ENCODE measurements at regions not wholly inside any gene's neighbourhood (a gene's known extent, or its start where the extent isn't known, plus 50 kb on each side); places are given as distances from the start of the nearest gene placed in this dataset.
A peak's percentile ranks its signal among the peaks of the same experiment; 100 is the strongest.

DNA sequence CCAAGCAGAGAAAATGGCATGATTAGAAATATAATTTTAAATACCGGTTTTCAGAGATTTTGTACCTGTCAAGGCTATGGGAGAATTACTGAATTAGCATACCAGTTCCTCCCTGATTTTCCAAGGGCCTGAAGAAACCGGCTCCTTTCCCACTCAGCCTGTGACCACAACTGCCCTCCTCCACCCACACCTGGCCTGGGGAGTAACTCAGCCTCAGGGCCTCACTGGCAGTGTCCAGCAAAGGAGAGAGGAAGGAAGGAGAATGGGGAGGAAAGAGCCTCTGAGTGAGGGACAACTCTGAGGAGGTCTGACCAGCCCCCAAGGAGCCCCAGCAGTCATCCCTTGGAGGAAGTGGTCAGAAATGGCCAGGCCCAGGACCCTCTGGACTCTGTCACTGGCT lies 98.0 kb upstream of the LYZL2 start:
- in situ Hi-C loops (cut with MboI; ENCODE audit: low sequenced_read_pairs, unreplicated experiment) = loop anchor here (25.0 kb wide), 1 partner anchor 1085 kb away; no protein-coding TSS in a partner anchor
- DNase-seq (ENCODE audit: low spot score) = no peak
- TF ChIP-seq, protein P1, sequence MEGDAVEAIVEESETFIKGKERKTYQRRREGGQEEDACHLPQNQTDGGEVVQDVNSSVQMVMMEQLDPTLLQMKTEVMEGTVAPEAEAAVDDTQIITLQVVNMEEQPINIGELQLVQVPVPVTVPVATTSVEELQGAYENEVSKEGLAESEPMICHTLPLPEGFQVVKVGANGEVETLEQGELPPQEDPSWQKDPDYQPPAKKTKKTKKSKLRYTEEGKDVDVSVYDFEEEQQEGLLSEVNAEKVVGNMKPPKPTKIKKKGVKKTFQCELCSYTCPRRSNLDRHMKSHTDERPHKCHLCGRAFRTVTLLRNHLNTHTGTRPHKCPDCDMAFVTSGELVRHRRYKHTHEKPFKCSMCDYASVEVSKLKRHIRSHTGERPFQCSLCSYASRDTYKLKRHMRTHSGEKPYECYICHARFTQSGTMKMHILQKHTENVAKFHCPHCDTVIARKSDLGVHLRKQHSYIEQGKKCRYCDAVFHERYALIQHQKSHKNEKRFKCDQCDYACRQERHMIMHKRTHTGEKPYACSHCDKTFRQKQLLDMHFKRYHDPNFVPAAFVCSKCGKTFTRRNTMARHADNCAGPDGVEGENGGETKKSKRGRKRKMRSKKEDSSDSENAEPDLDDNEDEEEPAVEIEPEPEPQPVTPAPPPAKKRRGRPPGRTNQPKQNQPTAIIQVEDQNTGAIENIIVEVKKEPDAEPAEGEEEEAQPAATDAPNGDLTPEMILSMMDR (IDR thresholded peaks at IDR 0.05; ENCODE audit: borderline replicate concordance, control extremely low read depth, extremely low read depth, insufficient read depth, missing control alignments) = no peak

DNA sequence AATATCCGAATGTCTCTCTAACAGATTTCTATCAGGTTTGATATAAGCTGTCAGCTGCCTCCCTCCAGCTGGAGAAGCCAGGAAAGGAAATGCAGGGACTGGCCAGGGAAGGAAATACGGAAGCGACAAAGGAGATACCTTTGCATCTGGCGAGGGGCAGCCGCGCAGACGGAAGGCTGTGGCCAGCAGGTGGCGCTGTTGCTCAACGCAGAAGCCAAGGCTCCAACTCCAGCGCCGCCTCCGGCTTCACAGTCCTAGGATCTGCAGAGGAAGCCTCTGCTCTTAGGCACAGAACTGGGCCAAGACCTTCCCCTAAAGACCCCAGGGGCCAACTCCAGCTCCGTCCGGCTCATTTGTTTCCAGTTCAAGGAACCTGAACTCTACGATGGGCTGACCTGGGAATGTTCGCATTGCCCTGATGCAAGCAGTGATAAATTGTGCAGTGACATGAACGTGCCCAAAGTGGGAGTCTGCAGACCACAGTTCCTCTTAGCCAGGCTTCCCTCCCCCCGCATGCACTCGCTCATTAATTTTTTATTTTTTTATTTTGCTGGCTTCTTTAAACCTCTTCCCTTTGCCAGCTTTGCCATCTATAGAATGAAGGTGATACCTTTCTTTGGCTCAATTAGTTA lies 97.3 kb upstream of the LYZL2 start:
- TF ChIP-seq, protein P1 (IDR thresholded peaks at IDR 0.05; ENCODE audit: borderline replicate concordance, control extremely low read depth, extremely low read depth, insufficient read depth, missing control alignments) = peak; percentile 88
- in situ Hi-C loops (cut with MboI; ENCODE audit: low sequenced_read_pairs, unreplicated experiment) = loop anchor here (25.0 kb wide), 1 partner anchor 1085 kb away; no protein-coding TSS in a partner anchor
- peak; percentile 67 for DNase-seq (ENCODE audit: low spot score)

DNA sequence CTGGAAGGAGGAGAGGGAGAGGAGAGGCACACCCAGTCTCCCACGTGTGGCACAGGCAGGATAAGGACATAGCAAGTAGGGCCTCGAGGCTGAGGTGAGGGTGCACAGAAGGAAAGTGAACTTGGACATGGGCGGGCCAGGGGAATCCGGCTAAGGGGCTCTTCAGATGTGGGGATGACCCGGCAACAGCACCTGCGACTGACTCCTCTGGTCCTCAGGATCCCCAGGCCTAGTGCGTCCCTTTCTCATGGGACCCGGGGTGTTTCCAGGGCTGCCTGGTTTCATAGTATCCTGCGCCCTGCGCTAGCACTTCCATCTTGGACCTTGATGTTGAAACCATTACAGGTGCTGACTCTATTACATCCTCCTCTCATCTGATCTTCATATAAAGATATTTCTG lies 96.1 kb upstream of the LYZL2 start:
- DNase-seq (ENCODE audit: low spot score) = no peak
- TF ChIP-seq, protein P1 (IDR thresholded peaks at IDR 0.05; ENCODE audit: borderline replicate concordance, control extremely low read depth, extremely low read depth, insufficient read depth, missing control alignments) = no peak
- in situ Hi-C loops (cut with MboI; ENCODE audit: low sequenced_read_pairs, unreplicated experiment) = loop anchor here (25.0 kb wide), 1 partner anchor 1087 kb away; no protein-coding TSS in a partner anchor

DNA sequence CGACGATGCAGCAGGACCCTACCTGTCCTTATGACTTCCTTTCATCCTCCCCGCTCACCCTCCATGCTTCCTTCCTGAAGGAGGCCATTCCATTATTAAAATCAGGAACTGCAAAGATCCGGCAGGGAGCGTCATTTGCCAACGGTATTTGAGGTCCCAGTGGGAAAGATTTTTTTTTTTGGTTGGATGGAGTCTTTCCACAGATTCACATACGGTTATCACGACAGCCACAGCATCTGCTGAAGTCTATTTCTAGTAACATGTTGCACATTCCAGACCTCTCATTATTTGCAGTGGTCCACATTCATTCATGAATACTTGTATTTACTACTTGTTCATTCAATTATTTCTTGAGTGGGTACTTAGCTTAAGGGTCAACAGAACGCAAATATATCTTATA lies 94.7 kb upstream of the LYZL2 start:
- TF ChIP-seq, protein P1 (IDR thresholded peaks at IDR 0.05; ENCODE audit: borderline replicate concordance, control extremely low read depth, extremely low read depth, insufficient read depth, missing control alignments) = no peak
- in situ Hi-C loops (cut with MboI; ENCODE audit: low sequenced_read_pairs, unreplicated experiment) = no loop called here
- no peak for DNase-seq (ENCODE audit: low spot score)

DNA sequence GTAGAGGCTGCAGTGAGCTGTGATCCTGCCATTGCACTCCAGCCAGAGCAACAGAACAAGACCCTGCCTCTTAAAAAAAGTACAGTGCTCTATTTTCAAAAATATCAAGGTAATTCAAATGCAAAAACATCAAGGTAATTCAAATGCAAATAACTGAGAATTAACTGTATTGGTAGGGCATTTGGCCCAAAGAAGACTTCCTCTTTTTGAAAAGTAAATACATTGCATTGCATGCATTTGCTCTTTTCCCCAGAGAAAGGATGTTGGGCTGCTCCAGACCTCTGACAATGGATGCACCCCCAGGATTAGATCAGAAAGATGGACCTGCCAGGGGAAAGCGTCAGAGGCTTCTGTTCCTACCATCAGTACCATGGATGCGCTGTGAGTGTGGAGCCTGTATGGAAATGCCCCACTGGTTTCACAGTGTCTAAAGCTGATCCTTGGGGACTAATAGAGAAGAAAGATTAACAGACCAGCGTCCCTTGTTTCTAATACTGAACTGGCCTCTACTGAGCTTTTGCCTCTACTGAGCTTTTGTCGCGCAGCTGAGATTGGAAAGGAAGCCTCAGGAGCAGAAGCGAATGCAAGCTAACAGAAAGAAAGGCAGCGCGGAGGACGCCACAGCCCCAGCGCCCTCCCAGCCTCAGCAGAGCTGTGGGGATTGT lies 93.5 kb upstream of the LYZL2 start:
- DNase-seq (ENCODE audit: low spot score) = no peak
- TF ChIP-seq, protein P1 (IDR thresholded peaks at IDR 0.05; ENCODE audit: borderline replicate concordance, control extremely low read depth, extremely low read depth, insufficient read depth, missing control alignments) = no peak
- in situ Hi-C loops (cut with MboI; ENCODE audit: low sequenced_read_pairs, unreplicated experiment) = no loop called here

DNA sequence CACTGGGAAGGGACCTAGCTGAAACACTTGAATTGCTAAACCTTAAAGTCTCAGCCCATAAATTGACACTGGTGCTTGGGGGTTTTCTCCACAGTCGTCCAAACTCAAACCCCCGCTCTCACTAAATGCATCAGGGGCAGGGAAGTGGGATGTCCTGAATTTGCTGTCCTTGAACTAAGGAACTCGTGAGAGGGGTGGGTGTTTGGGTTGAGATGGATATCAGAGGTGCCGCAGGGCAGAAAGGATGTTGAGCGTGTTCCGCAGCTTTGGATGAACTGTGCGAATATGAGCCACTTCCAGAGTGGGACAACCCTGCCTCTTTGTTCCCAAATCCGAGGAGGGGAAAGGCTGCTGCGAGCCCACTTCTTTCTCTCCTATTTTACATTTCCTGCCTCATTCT lies 90.3 kb upstream of the LYZL2 start:
- no peak for DNase-seq (ENCODE audit: low spot score)
- TF ChIP-seq, protein P1 (IDR thresholded peaks at IDR 0.05; ENCODE audit: borderline replicate concordance, control extremely low read depth, extremely low read depth, insufficient read depth, missing control alignments) = no peak
- in situ Hi-C loops (cut with MboI; ENCODE audit: low sequenced_read_pairs, unreplicated experiment) = no loop called here
